Gastroesophageal sphincter (tissue), 4 donors: ENCODE measurements at regions not wholly inside any gene's neighbourhood (a gene's known extent, or its start where the extent isn't known, plus 50 kb on each side); places are given as distances from the start of the nearest gene placed in this dataset.

ENCODE experiments used
- ATAC-seq: fragments of 150-250 bp; one replicate; pipeline ENCODE4 v1.9.1; 2016; ENCODE audit warnings: mild to moderate bottlenecking, moderate library complexity
- H3K27ac ChIP-seq, 4 donors: fragments of 200-600 bp; sonication (generic) in 3 of 4; 1 replicate in 3 of 4; 2 replicates in 1 of 4; pipeline ENCODE4 v1.5.1; 2016 to 2019
- H3K27me3 ChIP-seq: fragments of 200-600 bp; sonication (generic); one replicate; pipeline ENCODE4 v1.5.1; 2019
- H3K36me3 ChIP-seq, 2 donors: fragments of 200-600 bp; sonication (generic); one replicate each; pipeline ENCODE4 v1.5.1; 2019; ENCODE audit warnings: control low read depth in 1 of 2
- H3K4me1 ChIP-seq, 3 donors: fragments of 200-600 bp; sonication (generic); 1 replicate in 2 of 3; 2 replicates in 1 of 3; pipeline ENCODE4 v1.5.1; 2016 to 2019; ENCODE audit warnings: control low read depth in 2 of 3
- H3K4me3 ChIP-seq, 2 donors: fragments of 200-600 bp; sonication (generic); one replicate each; pipeline ENCODE4 v1.5.1; 2019; ENCODE audit warnings: mild to moderate bottlenecking in 1 of 2, moderate library complexity in 1 of 2
- H3K9me3 ChIP-seq, 3 donors: fragments of 200-600 bp; sonication (generic); one replicate each; pipeline ENCODE4 v1.5.1; 2017 to 2019; ENCODE audit warnings: control low read depth in 2 of 3
- CTCF ChIP-seq, 4 experiments: fragments of 200-600 bp in 2 of 4; fragments of 450-650 bp in 2 of 4; sonication (generic) in 1 of 4; IDR thresholded peaks; one replicate each; pipeline ENCODE4 v1.5.1; 2017 to 2019; ENCODE audit warnings: antibody characterized with exemption in 4 of 4, mild to moderate bottlenecking in 2 of 4, moderate library complexity in 2 of 4
- EP300 ChIP-seq: sonication (generic); formaldehyde crosslinking; IDR thresholded peaks from one replicate; pipeline ENCODE4 v1.6.1; 2017; ENCODE audit warnings: antibody characterized with exemption, mild to moderate bottlenecking
- POLR2A ChIP-seq, 2 donors: fragments of 450-650 bp; IDR thresholded peaks; one replicate each; pipeline ENCODE4 v1.6.1; 2017; ENCODE audit warnings: antibody characterized with exemption in 2 of 2, mild to moderate bottlenecking in 2 of 2, moderate library complexity in 1 of 2
- POLR2AphosphoS5 ChIP-seq: sonication (generic); formaldehyde crosslinking; IDR thresholded peaks from one replicate; pipeline ENCODE4 v1.6.1; 2017; ENCODE audit warnings: antibody characterized with exemption
- WGBS, 2 donors: methylation state at CpG; one replicate each; pipeline ENCODE4 v1.1.5; 2018; ENCODE audit warnings: low coverage in 1 of 2; 5-methylcytosine and 5-hydroxymethylcytosine counted together

DNA sequence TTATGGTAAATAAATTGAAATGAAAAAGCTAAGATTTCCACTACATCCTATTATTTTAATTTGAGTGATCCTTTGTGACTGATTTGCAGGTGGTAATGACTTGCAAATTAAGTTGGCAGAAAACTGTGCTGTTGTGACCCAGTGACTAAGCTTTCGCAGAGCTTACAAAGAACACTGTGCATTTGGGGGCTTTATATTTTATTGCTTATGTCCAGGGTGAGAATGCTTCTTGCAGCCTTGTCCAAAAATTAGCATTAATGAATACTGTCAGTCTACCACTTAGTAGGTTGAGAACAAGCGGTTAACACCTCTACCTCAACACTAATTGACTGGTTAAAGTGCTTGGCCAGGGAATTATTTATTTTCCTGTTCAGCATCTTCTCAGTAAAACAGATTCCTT lies 991.3 kb upstream of the DIAPH2 start:
- Histone ChIP-seq H3K4me1 (no peaks in the 10 kb centered on the region), H3K9me3 (no peaks in the 10 kb centered on the region), H3K27me3 (no peaks in the 10 kb centered on the region), H3K4me3 (no peak overlapping the region), H3K27ac (no peak overlapping the region), H3K36me3 (no peaks in the 10 kb centered on the region)
- TF ChIP-seq EP300 = no peak
- no peak for TF ChIP-seq CTCF (IDR thresholded peaks at IDR 0.05)
- ATAC-seq = no peak
- WGBS, 2 donors = 73 to 95% methylated on average over 2 of the region's 2 CpGs

DNA sequence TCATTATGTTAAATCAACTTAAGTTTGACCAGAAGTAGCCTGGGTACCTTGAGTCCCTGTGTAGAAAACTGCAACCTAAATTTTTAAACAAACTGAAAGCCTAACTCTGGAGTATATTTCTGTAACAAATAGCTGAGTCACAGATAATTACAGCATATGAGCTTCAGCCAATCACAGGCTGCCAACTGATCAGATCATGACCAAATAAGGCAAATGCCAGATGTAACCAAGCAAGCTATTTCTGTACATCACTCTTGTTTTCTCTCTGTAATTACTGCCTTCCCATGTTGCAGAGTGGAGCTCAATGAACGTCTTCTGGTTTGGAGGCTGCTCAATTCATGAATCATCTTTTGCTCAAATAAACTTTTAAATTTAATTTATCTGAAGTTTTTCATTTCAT lies 980.9 kb upstream of the DIAPH2 start:
- Histone ChIP-seq H3K4me3 (no peak overlapping the region), H3K27ac (no peak overlapping the region), H3K9me3 (no peaks in the 10 kb centered on the region), H3K36me3 (no peaks in the 10 kb centered on the region), H3K27me3 (no peaks in the 10 kb centered on the region), H3K4me1 (no peaks in the 10 kb centered on the region)
- no peak for ATAC-seq
- TF ChIP-seq CTCF (IDR thresholded peaks at IDR 0.05) (no peak), POLR2A (IDR thresholded peaks at IDR 0.05) (no peak)
- WGBS, 2 donors = 55 to 57% methylated on average over 1 of the region's 1 CpG

DNA sequence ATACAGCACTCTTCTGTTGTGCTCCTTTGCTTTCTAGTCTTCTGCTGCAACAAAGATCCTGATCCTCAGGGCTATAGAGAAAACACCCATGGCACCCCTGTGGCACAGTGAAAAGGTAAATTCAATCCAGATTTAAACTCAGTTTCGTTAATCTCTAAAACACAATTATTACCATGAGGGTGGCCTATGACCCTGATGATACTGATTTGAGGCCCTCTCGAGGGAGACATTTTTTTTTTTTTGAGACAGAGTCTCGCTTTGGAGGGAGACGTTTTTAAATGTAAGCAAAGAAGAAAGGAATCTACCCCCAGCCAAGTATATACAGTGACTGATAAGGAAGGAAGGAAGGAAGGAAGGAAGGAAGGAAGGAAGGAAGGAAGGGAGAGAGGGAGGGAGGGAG lies 967.8 kb upstream of the DIAPH2 start:
- ATAC-seq = no peak
- H3K4me1 ChIP-seq = no peaks in the 10 kb centered on the region
- no peak overlapping the region for H3K27ac ChIP-seq
- no peaks in the 10 kb centered on the region for H3K36me3 ChIP-seq
- TF ChIP-seq EP300 (no peak), POLR2A (IDR thresholded peaks at IDR 0.05) (no peak), POLR2AphosphoS5 (no peak), CTCF (IDR thresholded peaks at IDR 0.05) (no peak)
- 30 to 83% methylated on average over 2 of the region's 4 CpGs for WGBS, 2 donors
- no peaks in the 10 kb centered on the region for H3K9me3 ChIP-seq
- H3K27me3 ChIP-seq = no peaks in the 10 kb centered on the region
- no peak overlapping the region for H3K4me3 ChIP-seq

GRCh38 chrX:95718746-95719145 lies 965.9 kb upstream of the DIAPH2 start:
- Histone ChIP-seq H3K4me1 (no peaks in the 10 kb centered on the region), H3K9me3 (no peaks in the 10 kb centered on the region), H3K27me3 (no peaks in the 10 kb centered on the region), H3K27ac (no peak overlapping the region), H3K36me3 (no peaks in the 10 kb centered on the region), H3K4me3 (no peak overlapping the region)
- WGBS, 2 donors = 76 to 77% methylated on average over 2 of the region's 4 CpGs
- ATAC-seq = no peak
- no peak for TF ChIP-seq EP300
- TF ChIP-seq POLR2A (IDR thresholded peaks at IDR 0.05) = no peak

- TF ChIP-seq POLR2AphosphoS5 = no peak
- no peak for TF ChIP-seq POLR2A (IDR thresholded peaks at IDR 0.05)
- no peak for TF ChIP-seq EP300
- no peak for TF ChIP-seq CTCF (IDR thresholded peaks at IDR 0.05)
- H3K4me3 ChIP-seq = no peak overlapping the region
- H3K4me1 ChIP-seq = no peaks in the 10 kb centered on the region
- no peak for ATAC-seq
- WGBS, 2 donors = 42 to 43% methylated on average over 3 to 4 of the region's 4 CpGs
- H3K27ac ChIP-seq = no peak overlapping the region
- no peaks in the 10 kb centered on the region for H3K36me3 ChIP-seq
- no peaks in the 10 kb centered on the region for H3K9me3 ChIP-seq
- no peaks in the 10 kb centered on the region for H3K27me3 ChIP-seq
These were observed 963.6 kb upstream of the DIAPH2 start for GRCh38 chrX:95721011-95721410.

DNA sequence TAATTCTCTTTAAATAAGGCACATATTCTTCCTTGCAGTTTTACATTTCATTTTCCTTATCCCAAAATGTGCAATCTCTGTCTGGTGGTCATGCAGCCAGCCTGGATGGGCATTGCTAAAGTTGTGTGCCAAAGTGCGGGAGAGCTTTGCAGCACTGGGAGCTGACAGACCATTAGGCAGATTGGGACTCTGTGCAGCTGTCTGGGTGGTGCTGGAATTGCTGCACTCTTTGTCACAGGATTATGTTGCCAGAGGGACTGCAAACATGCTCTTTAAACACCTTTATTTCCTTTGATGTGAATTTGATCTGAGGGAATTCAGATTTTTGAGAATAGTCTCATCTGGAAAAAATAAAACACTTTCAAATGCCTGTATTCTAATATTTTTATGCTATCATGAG lies 956.2 kb upstream of the DIAPH2 start:
- H3K4me1 ChIP-seq = no peaks in the 10 kb centered on the region
- no peak overlapping the region for H3K4me3 ChIP-seq
- no peaks in the 10 kb centered on the region for H3K27me3 ChIP-seq
- no peak for ATAC-seq
- no peaks in the 10 kb centered on the region for H3K9me3 ChIP-seq
- no peaks in the 10 kb centered on the region for H3K36me3 ChIP-seq
- TF ChIP-seq POLR2AphosphoS5 = no peak
- TF ChIP-seq CTCF (IDR thresholded peaks at IDR 0.05) = no peak
- no peak for TF ChIP-seq POLR2A (IDR thresholded peaks at IDR 0.05)
- TF ChIP-seq EP300 = no peak
- no CpG with 5 or more reads among the region's 1 CpG for WGBS, 2 donors
- no peak overlapping the region for H3K27ac ChIP-seq
